ENCODE measurements at regions not wholly inside any gene's neighbourhood (a gene's known extent, or its start where the extent isn't known, plus 50 kb on each side); places are given as distances from the start of the nearest gene placed in this dataset.

DNA sequence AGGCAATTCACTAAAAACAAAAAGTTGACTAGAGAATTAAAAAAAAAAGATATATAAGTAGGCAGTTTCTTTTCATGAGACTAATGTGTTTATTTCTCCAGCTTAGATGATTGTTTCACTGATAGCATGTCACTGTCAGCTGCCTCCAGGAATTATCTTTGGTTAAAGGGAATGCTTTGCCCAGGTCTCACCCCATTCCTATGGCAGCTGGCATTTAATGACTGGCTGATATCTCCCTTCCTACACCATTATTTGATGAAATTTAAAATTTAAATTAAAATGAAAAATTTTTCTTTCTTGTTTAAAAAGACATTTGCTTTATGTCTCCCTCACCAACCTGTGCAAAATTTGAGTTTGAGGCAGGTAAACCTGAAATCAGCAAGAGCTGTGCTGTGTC, 214.5 kb upstream of the PRSS1 start:
- no peaks in the 10 kb centered on the region for H3K9me3 Mint-ChIP-seq

DNA sequence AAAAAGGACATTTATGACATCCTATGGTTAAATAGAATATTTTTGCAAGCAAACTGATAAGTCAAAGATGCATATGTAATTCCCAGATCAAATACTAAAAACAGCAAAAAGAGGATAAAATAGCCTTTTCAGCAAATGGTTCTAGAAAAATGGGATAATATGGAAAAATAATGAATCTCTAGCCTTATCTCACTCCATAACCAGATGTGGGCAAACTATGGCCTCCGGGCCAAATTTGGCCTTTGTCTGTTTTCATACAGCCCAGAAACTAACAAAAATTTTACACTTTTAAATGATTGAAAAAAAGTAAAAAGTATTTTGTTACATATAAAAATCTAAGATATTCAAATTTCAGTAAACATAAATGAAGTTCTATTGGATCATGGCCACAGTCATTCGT, 215.4 kb upstream of the PRSS1 start:
- Mint-ChIP-seq H3K36me3 (no peaks in the 10 kb centered on the region), H3K27me3 (ENCODE audit: low read depth) (peaks cover 5% of the 10 kb centered on the region; the same call in 1 of the 2 replicates), H3K4me3 (no peak overlapping the region), H3K9me3 (no peaks in the 10 kb centered on the region), H3K27ac (no peak overlapping the region), H3K4me1 (peaks cover 4% of the 10 kb centered on the region)
- ATAC-seq (no peak), DNase-seq (ENCODE audit: low spot score) (no peak)
- CTCF ChIA-PET: interaction anchor here (1.0 to 3.8 kb wide), 15 partner anchors 10 to 277 kb away, joined by 3 to 61 read pairs (median 15); no protein-coding TSS in a partner anchor
- POLR2A ChIA-PET: no interaction called here
- no peak for TF ChIP-seq GABPB1 (CRISPR knock-in tag; IDR thresholded peaks at IDR 0.05)
- TF ChIP-seq, protein P1, sequence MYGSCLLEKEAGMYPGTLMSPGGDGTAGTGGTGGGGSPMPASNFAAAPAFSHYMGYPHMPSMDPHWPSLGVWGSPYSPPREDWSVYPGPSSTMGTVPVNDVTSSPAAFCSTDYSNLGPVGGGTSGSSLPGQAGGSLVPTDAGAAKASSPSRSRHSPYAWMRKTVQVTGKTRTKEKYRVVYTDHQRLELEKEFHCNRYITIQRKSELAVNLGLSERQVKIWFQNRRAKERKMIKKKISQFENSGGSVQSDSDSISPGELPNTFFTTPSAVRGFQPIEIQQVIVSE (CRISPR knock-in tag; IDR thresholded peaks at IDR 0.05; ENCODE audit: borderline replicate concordance): no peak

More for the DNA sequence above, 214.5 kb upstream of the PRSS1 start:
- no peak overlapping the region for H3K27ac Mint-ChIP-seq
- DNase-seq (ENCODE audit: low spot score) (no peak), ATAC-seq (no peak; the same call in 1 of the 2 replicates)
- no peak overlapping the region for H3K4me3 Mint-ChIP-seq
- H3K36me3 Mint-ChIP-seq: no peaks in the 10 kb centered on the region
- H3K27me3 Mint-ChIP-seq (ENCODE audit: low read depth): peaks cover 5% of the 10 kb centered on the region; the same call in 1 of the 2 replicates
- ChIA-PET POLR2A (interaction anchor here (1.3 kb wide), 1 partner anchor 249 kb away, joined by 3 read pairs; no protein-coding TSS in a partner anchor), CTCF (interaction anchor here (0.5 to 3.8 kb wide), 89 partner anchors 9 to 680 kb away, joined by 3 to 61 read pairs (median 4); partner anchors contain the start of gene EPHB6)
- peaks cover 4% of the 10 kb centered on the region for H3K4me1 Mint-ChIP-seq
- no peak for TF ChIP-seq RORB (CRISPR knock-in tag; IDR thresholded peaks at IDR 0.05)
- TF ChIP-seq FOXK1 (CRISPR knock-in tag; IDR thresholded peaks at IDR 0.05): no peak
- TF ChIP-seq, protein P2, sequence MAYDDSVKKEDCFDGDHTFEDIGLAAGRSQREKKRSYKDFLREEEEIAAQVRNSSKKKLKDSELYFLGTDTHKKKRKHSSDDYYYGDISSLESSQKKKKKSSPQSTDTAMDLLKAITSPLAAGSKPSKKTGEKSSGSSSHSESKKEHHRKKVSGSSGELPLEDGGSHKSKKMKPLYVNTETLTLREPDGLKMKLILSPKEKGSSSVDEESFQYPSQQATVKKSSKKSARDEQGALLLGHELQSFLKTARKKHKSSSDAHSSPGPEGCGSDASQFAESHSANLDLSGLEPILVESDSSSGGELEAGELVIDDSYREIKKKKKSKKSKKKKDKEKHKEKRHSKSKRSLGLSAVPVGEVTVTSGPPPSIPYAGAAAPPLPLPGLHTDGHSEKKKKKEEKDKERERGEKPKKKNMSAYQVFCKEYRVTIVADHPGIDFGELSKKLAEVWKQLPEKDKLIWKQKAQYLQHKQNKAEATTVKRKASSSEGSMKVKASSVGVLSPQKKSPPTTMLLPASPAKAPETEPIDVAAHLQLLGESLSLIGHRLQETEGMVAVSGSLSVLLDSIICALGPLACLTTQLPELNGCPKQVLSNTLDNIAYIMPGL (CRISPR knock-in tag; IDR thresholded peaks at IDR 0.05): no peak
- TF ChIP-seq ZNF219 (CRISPR knock-in tag; IDR thresholded peaks at IDR 0.05; ENCODE audit: borderline replicate concordance): no peak
- TF ChIP-seq, protein P3, sequence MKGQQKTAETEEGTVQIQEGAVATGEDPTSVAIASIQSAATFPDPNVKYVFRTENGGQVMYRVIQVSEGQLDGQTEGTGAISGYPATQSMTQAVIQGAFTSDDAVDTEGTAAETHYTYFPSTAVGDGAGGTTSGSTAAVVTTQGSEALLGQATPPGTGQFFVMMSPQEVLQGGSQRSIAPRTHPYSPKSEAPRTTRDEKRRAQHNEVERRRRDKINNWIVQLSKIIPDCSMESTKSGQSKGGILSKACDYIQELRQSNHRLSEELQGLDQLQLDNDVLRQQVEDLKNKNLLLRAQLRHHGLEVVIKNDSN (CRISPR knock-in tag; IDR thresholded peaks at IDR 0.05): no peak
- TF ChIP-seq CBFB (CRISPR knock-in tag; IDR thresholded peaks at IDR 0.05; ENCODE audit: low read depth): no peak
- TF ChIP-seq, protein P1 (CRISPR knock-in tag; IDR thresholded peaks at IDR 0.05; ENCODE audit: borderline replicate concordance): no peak
- TF ChIP-seq, protein P4, sequence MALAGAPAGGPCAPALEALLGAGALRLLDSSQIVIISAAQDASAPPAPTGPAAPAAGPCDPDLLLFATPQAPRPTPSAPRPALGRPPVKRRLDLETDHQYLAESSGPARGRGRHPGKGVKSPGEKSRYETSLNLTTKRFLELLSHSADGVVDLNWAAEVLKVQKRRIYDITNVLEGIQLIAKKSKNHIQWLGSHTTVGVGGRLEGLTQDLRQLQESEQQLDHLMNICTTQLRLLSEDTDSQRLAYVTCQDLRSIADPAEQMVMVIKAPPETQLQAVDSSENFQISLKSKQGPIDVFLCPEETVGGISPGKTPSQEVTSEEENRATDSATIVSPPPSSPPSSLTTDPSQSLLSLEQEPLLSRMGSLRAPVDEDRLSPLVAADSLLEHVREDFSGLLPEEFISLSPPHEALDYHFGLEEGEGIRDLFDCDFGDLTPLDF (CRISPR knock-in tag; IDR thresholded peaks at IDR 0.05): no peak
- no peak for TF ChIP-seq ZNF416 (CRISPR knock-in tag; IDR thresholded peaks at IDR 0.05)
- no peak for TF ChIP-seq KAT7 (CRISPR knock-in tag; IDR thresholded peaks at IDR 0.05; ENCODE audit: borderline replicate concordance)
- TF ChIP-seq, protein P5, sequence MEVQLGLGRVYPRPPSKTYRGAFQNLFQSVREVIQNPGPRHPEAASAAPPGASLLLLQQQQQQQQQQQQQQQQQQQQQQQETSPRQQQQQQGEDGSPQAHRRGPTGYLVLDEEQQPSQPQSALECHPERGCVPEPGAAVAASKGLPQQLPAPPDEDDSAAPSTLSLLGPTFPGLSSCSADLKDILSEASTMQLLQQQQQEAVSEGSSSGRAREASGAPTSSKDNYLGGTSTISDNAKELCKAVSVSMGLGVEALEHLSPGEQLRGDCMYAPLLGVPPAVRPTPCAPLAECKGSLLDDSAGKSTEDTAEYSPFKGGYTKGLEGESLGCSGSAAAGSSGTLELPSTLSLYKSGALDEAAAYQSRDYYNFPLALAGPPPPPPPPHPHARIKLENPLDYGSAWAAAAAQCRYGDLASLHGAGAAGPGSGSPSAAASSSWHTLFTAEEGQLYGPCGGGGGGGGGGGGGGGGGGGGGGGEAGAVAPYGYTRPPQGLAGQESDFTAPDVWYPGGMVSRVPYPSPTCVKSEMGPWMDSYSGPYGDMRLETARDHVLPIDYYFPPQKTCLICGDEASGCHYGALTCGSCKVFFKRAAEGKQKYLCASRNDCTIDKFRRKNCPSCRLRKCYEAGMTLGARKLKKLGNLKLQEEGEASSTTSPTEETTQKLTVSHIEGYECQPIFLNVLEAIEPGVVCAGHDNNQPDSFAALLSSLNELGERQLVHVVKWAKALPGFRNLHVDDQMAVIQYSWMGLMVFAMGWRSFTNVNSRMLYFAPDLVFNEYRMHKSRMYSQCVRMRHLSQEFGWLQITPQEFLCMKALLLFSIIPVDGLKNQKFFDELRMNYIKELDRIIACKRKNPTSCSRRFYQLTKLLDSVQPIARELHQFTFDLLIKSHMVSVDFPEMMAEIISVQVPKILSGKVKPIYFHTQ (CRISPR knock-in tag; IDR thresholded peaks at IDR 0.05): no peak
- TF ChIP-seq GABPB1 (CRISPR knock-in tag; IDR thresholded peaks at IDR 0.05): no peak
- no peak for TF ChIP-seq HMGA2 (CRISPR knock-in tag; IDR thresholded peaks at IDR 0.05)
- TF ChIP-seq, protein P6, sequence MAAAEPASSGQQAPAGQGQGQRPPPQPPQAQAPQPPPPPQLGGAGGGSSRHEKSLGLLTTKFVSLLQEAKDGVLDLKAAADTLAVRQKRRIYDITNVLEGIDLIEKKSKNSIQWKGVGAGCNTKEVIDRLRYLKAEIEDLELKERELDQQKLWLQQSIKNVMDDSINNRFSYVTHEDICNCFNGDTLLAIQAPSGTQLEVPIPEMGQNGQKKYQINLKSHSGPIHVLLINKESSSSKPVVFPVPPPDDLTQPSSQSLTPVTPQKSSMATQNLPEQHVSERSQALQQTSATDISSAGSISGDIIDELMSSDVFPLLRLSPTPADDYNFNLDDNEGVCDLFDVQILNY (CRISPR knock-in tag; IDR thresholded peaks at IDR 0.05): no peak
- no peak for TF ChIP-seq EMX1 (CRISPR knock-in tag; IDR thresholded peaks at IDR 0.05)
- no peak for TF ChIP-seq MYBL2 (CRISPR knock-in tag; IDR thresholded peaks at IDR 0.05)
